DMS153 treated with DMSO at 0.1 percent for 48 hours (cell line): ENCODE measurements at regions not wholly inside any gene's neighbourhood (a gene's known extent, or its start where the extent isn't known, plus 50 kb on each side); places are given as distances from the start of the nearest gene placed in this dataset.
"Not testable (repeated sequence)": the region's sequence is repeated elsewhere in the genome, so short reads cannot be mapped to it uniquely, and the experiment has no call there.

Experiments
- DNase-seq: peaks from one replicate; lab custom pipeline; 2025; ENCODE audit not compliant: unreplicated experiment; lab: John Stamatoyannopoulos, UW

- DNase-seq = not testable (repeated sequence)
Measured at GRCh38 chr4:159030297-159030696, 72.6 kb upstream of the RAPGEF2 start.

DNA sequence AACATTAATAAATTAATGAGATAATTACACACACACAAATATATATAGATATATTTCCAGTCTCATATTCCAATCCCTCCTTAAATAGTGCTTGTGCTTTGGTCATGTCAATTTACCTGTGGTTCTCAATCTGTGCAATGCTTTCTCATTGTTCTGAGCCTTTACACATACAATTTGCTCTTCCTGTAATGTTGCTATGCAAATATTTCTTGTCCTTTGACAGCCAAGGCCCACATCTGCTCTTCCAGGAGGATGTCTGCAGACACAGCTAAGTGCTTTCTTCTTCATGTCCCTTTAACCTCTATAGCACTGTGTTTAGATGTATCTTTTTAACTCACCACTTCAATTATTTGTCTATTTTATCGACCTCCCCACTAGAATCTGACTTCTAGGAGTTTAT, 67.3 kb upstream of the RAPGEF2 start:
- peak; percentile 24 for DNase-seq

DNA sequence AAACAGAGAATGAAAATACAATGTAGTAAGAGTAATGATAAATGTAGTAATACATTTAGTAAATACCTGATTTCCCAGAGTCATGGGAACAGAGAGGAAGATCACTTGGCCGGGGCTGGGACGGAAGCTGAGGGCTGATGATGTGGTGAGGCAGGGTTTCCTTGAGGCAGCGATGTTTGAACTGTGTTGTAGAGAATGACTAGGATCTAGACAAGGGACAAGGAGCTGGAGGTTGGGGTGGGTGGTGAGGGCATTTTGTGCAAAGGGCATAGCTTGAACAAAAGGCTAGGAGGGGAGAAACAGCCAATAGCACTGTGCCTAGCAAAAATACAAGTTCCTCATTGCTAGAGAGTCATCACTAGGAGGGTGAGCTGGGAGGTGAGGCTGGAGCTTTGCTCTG, 64.3 kb upstream of the RAPGEF2 start:
- no peak for DNase-seq

DNA sequence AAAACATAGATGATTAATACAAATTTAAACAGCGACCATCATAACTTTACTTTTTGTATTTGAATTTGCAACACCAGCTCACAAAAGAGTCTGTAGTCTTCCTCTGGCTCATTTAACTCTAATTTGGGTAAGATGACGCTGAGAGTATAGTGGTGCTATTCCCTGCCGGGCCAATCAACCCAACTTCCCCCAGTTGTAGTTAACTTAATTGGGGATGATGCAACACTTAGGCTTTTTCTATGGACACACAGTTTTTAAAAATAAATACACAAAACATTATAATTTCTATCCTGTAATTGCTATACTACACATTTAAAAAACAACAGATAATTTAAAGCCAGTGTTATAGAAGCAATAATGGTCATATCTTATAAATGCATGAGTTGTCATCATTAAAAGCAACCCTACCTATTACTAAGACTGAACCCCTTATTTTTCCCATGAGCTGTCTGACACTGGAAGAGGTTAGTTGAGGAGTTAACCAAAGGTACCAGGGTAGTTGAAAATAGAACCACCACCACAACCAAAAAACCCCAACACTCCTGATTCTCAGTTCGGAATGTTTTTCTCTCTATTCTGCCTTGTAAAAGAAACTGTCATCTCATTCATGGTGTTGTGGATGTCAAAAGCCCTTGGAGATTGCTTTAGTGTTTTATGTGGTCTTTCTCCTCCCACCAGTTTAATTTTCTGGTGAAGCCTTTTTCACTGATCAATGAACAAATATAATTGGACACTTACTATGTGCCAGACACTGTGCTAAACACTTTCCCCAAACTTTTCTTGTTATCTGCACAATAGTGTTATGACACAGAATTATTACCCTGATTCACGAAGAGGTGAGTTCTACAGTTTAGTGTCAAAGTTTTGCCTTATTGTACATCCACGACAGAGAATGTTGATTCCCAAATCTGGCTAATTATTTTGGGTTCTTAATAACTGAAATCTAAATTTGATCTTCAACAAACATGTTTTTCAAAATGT, 61.5 kb upstream of the RAPGEF2 start:
- no peak for DNase-seq

DNA sequence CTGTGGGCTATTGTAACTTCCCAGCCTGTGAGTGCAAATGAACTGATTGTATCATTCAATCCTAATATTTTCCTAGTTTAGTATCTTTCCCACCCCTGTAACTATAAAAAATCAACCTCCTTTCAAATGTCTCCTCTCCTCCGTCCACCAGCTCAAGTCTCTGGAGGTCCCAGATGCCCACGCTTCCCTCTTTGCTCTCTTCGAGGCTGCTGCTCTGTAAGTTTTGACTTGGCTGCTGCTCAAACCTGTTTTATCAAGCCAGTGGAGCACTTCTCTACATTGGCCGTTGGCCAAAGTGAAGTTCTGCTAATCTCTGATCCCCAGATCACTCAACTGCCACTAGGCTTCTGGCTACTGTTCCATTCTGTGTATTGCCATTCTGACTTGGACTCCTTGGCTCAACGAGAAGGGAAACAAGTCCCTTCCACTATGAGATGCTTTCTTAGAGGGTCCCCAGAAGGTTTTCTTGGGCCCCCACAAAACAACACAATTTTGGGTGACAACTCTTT, 60.7 kb upstream of the RAPGEF2 start:
- peak; percentile 25 for DNase-seq

DNA sequence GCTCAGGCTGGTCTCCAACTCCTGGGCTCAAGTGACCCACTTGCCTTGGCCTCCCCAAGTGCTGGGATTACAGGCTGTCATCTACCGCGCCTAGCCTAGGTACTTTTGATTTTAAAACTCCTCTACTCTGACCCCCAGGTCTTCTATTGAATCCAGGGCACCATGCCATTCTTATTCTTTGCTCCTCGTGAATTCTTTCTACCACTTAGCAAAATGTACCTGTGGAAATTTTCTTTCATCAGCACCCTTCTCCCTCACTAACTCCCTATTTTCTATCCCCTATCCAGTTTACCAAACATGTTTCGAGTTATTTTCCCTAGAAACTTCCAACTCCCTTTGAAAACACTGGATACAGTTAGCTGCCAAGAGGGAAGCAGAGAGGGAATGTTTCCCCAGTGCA, 60.0 kb upstream of the RAPGEF2 start:
- no peak for DNase-seq

DNA sequence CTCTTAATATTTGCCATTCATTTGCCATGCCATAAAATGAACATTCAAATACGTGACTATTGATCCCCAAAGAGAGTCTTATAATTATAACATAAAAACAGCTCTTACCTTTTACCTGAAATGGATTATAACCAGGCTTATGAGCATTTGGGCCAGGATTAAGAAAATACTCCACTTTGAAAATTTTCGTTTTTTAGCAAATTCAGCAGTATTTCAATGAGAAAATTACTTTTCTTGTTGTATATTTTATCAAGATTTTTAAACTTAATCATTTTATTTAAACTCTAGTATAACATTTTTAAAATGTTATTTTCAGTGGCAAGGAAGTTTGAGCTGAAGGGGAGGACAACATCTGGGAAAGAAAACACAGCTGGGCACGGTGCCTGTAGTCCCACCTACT, 59.0 kb upstream of the RAPGEF2 start:
- no peak for DNase-seq

GRCh38 chr4:159045321-159045720, 57.6 kb upstream of the RAPGEF2 start:
- DNase-seq = no peak

- no peak for DNase-seq
Measured at GRCh38 chr4:159046683-159047082, 56.2 kb upstream of the RAPGEF2 start.

- DNase-seq = no peak
Measured at GRCh38 chr4:159047478-159048165, 55.3 kb upstream of the RAPGEF2 start.

DNA sequence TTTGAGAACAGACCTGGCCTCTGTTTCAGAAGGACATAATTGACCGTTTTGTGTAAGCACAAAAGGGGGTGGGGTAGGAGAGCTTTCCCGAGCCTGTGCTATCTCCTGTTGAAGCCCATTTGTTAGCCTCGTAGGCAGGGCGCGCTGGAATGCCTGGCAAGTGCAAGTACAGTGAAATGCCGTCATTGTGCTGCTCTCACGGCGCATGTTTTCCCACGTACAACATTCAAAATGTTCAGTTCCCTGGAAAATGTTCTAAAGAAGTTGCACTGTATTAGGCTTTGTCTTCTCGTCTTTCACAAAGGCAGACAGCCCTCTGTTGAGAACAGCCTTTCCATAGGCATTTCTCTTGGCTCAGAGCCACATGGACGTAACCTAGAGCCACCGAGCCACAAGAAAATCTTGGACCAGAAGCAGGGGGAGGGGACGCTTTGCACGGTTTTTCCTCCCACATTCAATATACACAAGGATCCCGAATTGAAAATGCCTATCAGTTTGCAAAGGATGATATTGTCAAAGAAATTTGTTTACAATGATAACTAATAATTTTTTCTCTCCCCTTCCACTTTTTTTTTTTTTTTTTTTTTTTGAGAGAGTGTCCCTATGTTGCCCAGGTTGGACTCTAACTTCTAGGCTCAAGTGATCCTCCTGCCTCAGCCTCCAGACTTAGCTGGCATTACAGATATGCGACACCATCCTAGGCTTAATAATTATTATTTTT, 54.6 kb upstream of the RAPGEF2 start:
- DNase-seq = peak; percentile 70

- no peak for DNase-seq
Measured at GRCh38 chr4:159049780-159050375, 53.0 kb upstream of the RAPGEF2 start.

DNA sequence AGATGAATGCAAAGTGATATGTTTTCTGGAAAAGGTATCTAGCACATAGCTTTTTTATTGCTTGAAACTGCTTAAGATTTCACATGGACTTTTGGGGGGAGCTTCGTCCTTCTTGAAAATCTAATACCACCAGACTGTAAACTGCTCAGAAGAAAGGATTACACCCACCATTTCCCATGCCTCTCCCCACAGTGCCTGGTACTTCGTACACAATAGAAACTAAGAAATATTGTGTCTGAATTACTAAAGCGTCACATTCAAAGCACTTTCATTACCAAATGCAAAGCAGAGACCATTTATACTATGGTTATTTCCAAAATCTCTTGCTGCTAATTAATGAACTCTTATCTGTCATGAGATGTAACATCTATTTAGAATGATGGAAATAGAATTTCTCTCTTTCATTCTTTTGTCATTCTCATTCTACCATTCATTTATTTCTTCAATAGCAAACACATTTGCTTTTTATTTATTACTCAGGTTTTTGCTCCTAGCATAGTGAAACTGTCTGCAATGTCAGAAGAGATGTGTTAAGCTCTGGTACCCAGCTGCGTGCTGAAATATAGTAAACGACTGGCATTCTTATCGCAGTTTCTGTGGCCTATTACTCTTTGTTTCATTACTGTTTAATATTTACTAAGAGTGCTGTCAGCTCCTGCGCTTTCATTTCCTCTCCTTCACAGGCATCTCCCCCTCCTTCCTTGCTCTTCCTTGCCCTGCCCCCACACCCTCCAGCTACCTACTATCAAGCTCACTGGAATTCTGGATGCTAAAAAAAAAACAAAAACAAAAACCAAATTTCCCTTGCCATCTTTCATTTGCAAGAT, 51.4 kb upstream of the RAPGEF2 start:
- no peak for DNase-seq

DNA sequence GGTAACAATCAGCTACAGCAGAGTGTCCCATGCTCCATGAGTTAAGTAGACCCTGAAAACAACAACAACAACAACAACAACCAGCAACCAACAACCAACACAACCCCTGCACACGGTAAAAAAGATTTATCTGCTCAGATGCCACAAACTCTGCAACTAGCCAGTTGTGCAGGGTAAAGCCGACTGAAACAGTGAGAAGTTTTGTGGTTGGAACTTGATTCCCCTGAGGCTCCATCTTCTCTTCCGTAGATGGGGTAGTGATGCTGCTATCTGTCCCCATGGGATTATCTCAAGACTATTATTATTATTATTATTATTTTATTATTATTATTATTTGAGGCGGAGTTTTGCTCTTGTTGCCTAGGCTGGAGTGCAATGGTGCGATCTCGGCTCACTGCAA, 50.6 kb upstream of the RAPGEF2 start:
- DNase-seq = no peak
